Astrocyte of the cerebellum (primary cell): ENCODE measurements at regions not wholly inside any gene's neighbourhood (a gene's known extent, or its start where the extent isn't known, plus 50 kb on each side); places are given as distances from the start of the nearest gene placed in this dataset.
A peak's percentile ranks its signal among the peaks of the same experiment; 100 is the strongest.

Experiments
- DNase-seq: peaks from one replicate; pipeline ENCODE4 v3.0.0-alpha.2; 2011; ENCODE audit warnings: low read depth
- H3K4me3 ChIP-seq: 2 replicates; pipeline ENCODE4 v1.5.1; 2011; ENCODE audit warnings: mild to moderate bottlenecking, low read depth, low read length, moderate library complexity
- in situ Hi-C: cut with HindIII; loops from 2 replicates; pipeline ENCODE4 v1.10.0; 2017; ENCODE audit warnings: low sequenced_read_pairs
- TF ChIP-seq, protein P1 (sequence below): IDR thresholded peaks from 2 replicates; pipeline ENCODE4 v1.5.1; 2012; ENCODE audit warnings: low read length, low read depth, moderate library complexity, mild to moderate bottlenecking; ENCODE audit errors: missing control alignments

DNA sequence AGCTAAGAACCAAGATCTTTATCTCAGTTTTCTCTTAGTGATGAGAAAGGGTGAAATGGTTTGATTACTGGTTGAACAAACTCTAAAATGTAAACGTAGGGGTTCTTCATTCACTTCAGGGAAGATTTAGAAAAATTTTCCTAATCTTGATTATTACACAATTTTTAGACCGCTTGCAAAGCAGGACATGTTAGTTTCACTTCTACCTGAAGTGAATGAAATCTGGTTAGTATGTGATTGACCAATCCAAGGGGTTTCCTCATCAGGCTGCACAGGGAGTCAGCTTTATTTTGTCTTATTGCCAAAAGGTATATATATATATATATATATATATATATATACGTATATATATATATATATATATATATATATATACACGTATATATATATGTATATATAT is 740.4 kb downstream of the TUSC7 start:
- H3K4me3 ChIP-seq, result no peak overlapping the region
- in situ Hi-C loops, result no loop called here
- TF ChIP-seq, protein P1, sequence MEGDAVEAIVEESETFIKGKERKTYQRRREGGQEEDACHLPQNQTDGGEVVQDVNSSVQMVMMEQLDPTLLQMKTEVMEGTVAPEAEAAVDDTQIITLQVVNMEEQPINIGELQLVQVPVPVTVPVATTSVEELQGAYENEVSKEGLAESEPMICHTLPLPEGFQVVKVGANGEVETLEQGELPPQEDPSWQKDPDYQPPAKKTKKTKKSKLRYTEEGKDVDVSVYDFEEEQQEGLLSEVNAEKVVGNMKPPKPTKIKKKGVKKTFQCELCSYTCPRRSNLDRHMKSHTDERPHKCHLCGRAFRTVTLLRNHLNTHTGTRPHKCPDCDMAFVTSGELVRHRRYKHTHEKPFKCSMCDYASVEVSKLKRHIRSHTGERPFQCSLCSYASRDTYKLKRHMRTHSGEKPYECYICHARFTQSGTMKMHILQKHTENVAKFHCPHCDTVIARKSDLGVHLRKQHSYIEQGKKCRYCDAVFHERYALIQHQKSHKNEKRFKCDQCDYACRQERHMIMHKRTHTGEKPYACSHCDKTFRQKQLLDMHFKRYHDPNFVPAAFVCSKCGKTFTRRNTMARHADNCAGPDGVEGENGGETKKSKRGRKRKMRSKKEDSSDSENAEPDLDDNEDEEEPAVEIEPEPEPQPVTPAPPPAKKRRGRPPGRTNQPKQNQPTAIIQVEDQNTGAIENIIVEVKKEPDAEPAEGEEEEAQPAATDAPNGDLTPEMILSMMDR, result no peak
- DNase-seq, result no peak

DNA sequence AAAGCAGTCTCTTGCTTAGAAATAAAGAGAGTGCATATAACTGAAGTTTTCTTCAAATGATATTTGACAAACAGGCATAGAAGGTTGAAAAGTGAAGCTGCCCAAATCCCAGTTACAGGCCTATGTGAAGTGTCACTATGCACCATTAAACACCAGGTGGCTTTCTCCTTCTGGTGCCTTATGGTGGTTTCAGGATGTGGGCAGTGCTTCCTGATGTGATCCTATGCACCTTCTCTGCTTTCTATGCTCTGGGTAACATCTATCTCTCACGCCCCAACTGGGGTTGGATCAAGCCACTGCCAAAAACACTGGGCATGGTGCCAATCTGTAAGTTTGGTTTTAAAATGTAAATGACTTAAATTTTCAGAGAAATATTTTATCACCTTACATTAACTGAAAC is 744.7 kb downstream of the TUSC7 start:
- TF ChIP-seq, protein P1, result no peak
- no peak for DNase-seq
- H3K4me3 ChIP-seq, result no peak overlapping the region
- in situ Hi-C loops, result no loop called here

DNA sequence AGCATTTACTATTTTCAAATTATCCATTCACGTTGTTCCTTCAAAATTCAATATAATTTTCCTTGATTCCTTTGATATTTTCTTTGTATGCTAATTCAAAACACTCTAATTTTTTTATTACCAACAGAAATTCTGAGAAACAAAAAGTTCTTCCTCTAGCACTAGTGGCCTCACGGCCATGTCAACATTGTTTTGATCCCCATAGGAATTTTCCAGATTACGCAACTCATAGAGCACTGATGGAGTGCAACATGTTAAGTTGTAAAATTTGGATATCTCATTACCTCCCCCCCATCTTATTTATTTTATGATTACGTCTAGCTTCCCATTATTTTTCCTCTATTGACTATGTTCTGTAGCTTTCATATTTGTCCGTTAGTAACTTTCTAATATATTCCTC is 745.3 kb downstream of the TUSC7 start:
- in situ Hi-C loops, result no loop called here
- no peak overlapping the region for H3K4me3 ChIP-seq
- TF ChIP-seq, protein P1, result no peak
- no peak for DNase-seq

DNA sequence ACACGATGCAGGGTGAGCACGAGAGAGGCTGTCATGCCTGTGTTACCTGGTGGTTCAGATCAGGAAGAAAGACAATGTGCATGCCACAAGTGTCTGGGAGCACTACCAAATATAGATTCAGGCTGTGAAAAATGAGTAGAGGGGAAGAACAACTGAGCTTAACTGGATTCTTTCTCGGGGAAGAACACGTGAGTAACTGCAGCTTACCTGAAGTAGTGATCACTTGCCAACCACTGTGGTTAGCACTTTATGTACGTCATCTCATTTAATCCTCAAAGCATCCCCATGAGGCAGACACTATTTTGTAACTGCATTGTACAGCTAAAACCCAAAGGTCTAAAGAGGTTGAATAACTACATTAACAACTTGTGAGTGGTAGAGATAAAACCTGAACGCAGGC is 746.2 kb downstream of the TUSC7 start:
- TF ChIP-seq, protein P1, result no peak
- DNase-seq, result no peak
- no peak overlapping the region for H3K4me3 ChIP-seq
- in situ Hi-C loops, result no loop called here

DNA sequence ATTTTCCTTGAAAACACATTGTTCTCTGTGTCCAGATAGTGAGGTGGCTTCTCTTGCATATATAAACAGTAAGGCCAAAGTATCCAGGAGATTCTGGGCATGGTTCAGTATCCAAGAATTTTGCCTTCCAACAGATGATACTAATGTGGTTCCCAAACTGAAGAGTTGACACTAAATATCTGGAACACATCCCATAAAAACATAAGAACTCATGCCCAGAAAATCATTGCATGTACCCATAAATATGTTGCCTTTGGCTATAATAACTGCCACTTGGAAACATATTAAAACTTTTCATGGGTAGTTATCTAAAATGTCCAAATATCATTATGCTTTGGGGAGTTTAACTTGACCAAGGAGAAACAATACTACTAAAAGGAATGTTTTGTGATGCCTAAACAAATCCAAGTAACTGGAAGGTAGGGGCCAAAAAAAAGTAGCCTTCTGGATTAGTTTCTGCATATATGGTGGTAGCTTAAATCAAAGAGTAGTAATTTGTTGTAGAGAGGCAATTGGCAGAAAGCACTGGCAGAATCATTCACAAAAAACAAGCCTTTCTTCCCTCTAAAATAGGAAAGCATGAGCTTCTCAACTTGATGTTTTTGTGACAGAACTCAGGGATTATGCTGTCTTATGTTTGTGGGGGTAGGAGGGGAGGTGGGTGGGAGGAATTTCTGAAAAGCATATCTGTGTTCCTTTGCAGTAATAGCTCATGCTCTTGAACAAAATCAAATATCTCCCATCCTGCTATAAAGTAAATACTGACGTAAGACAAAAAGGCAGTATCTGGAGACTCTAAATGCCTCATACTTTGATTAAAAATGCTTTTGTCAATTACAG is 753.9 kb downstream of the TUSC7 start:
- TF ChIP-seq, protein P1, result no peak
- no peak overlapping the region for H3K4me3 ChIP-seq
- in situ Hi-C loops, result no loop called here
- DNase-seq, result peak; percentile 18

DNA sequence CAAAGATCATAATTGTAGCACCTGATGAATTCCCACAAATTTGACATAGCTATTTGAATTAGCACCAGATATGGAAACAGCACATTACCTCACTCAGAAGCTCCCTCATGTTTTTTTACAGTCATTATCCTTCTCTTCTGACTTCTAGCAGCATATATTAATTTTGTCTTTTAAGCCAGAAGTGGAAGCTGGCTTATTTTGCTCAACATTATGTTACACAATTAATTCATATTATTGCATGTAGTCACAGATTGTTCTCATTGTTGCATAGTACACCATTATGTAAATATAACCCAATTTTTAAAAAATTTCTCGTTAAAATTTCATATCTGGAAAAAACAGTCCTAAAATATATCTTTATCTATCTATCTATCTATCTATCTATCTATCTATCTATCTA is 762.3 kb downstream of the TUSC7 start:
- no peak overlapping the region for H3K4me3 ChIP-seq
- in situ Hi-C loops, result no loop called here
- DNase-seq, result no peak
- TF ChIP-seq, protein P1, result no peak
